GM10266 (cell line): ENCODE measurements at regions not wholly inside any gene's neighbourhood (a gene's known extent, or its start where the extent isn't known, plus 50 kb on each side); places are given as distances from the start of the nearest gene placed in this dataset.
"Not testable (repeated sequence)": the region's sequence is repeated elsewhere in the genome, so short reads cannot be mapped to it uniquely, and the experiment has no call there.

Experiments used
- DNase-seq: peaks from one replicate; pipeline ENCODE4 v3.0.0; 2012; ENCODE audit errors: extremely low spot score
- TF ChIP-seq, protein P1 (sequence below): IDR thresholded peaks from 2 replicates; pipeline ENCODE4 v1.5.1; 2012; ENCODE audit warnings: mild to moderate bottlenecking, low read depth; ENCODE audit not compliant: control insufficient read depth, insufficient read depth; ENCODE audit errors: missing control alignments

DNA sequence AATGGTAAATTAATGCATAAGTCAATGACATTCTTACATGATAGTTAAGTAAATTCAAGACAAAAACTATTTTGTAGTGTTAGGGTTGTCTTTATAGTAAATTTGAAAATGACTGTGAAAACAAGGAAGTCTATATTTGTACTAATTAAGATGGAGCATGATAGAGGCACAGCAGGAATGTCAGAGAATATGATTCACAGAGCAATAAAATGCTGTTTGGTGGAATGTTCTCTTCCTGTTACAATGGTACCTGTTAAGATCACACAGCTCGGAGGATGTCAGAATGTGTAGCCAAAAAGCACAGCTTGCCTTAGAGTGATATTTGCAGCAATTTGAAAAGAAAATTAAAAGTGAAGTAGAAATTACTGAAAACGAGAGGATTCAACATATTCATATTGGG, 2339.7 kb upstream of the RAG2 start:
- TF ChIP-seq, protein P1, sequence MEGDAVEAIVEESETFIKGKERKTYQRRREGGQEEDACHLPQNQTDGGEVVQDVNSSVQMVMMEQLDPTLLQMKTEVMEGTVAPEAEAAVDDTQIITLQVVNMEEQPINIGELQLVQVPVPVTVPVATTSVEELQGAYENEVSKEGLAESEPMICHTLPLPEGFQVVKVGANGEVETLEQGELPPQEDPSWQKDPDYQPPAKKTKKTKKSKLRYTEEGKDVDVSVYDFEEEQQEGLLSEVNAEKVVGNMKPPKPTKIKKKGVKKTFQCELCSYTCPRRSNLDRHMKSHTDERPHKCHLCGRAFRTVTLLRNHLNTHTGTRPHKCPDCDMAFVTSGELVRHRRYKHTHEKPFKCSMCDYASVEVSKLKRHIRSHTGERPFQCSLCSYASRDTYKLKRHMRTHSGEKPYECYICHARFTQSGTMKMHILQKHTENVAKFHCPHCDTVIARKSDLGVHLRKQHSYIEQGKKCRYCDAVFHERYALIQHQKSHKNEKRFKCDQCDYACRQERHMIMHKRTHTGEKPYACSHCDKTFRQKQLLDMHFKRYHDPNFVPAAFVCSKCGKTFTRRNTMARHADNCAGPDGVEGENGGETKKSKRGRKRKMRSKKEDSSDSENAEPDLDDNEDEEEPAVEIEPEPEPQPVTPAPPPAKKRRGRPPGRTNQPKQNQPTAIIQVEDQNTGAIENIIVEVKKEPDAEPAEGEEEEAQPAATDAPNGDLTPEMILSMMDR: no peak
- no peak for DNase-seq

DNA sequence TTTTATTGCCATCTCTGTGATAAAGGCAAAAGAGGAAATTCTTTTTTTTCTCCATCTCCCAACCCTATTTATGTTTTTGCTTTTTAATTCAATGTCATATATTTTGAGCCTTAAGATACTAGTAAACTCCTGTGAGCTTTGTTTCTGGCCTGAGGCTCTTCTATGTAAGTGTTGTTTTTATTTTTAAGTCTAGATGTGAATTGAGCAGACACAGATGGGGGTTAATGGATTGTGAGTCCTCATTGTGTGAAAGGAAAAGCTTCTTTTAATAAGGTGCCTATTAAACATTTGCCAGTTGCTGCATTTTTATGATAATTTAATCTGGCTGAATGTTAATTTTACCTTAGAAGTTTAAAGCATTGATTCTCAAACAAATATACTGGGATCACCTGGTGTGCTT, 2337.9 kb upstream of the RAG2 start:
- no peak for DNase-seq
- TF ChIP-seq, protein P1: no peak

DNA sequence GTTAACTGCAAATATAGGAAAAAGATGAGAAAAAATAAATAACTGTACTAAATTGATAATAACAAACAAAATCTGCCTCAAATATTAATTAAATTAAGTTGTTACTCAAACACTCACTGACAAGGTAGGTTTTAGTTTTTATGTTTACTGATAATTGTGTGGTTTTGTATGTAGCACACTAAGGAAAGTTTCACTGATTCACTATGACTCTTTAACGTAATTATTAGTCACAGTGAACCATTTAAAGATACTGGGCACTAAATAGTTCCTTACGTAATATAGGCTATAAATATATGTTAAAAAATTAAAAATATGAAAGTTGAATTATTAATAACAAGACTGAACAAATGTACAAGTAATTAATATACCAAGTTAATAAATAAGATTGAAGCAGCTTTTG, 2330.0 kb upstream of the RAG2 start:
- DNase-seq: no peak
- TF ChIP-seq, protein P1: no peak

DNA sequence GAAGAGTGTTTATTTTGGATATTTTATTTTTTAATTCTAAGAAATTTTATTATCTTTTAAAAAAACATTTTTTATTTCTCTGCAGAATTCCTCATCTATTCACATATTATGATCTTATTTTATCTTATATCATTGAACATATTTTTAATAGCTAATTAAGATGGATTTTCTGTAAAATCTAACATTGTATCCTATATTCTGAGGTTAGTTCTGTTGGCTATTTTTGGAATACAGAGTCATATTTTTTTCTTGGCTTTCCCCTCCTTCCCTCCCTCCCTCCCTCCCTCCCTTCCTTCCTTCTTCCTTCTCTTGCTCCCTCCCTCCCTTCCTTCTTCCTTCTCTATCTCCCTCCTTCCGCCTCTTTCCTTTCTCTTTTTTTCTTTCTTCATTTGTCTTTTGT, 2326.6 kb upstream of the RAG2 start:
- DNase-seq: no peak
- TF ChIP-seq, protein P1: no peak

DNA sequence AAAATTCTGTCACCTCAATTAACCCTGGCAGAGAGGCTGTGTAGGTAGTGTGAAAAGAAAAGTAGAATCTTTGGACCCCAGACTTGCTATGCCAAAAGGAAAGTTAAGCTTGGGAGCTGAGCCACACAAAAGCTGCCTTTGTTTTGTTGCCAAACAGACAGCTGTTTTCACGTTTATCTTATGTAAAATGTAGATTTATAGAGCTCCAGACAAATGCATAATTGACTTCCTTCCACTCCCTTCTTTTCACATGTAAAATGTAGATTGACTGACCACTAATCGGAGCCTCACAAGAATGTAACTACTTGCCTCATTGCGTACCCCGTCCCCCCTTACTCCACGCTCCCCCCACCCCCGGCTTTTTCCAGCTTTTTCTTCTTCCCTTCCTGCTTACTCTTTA, 2302.2 kb upstream of the RAG2 start:
- TF ChIP-seq, protein P1: no peak
- DNase-seq: no peak

DNA sequence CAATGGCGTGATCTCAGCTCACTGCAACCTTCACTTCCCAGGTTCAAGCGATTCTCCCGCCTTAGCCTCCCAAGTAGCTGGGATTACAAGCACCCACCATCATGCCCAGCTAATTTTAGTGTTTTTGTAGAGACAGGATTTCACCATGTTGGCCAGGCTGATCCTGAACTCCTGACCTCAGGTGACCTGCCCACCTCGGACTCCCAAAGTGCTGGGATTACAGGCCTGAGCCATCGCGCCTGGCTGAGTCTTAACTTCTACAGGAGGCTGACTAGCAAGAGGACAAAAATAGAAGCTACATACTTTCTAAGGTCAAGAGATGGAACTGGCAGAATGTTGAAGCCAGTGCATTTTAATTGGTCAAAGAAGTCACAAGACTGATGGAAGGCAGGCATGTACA, 2296.2 kb upstream of the RAG2 start:
- DNase-seq: not testable (repeated sequence)

DNA sequence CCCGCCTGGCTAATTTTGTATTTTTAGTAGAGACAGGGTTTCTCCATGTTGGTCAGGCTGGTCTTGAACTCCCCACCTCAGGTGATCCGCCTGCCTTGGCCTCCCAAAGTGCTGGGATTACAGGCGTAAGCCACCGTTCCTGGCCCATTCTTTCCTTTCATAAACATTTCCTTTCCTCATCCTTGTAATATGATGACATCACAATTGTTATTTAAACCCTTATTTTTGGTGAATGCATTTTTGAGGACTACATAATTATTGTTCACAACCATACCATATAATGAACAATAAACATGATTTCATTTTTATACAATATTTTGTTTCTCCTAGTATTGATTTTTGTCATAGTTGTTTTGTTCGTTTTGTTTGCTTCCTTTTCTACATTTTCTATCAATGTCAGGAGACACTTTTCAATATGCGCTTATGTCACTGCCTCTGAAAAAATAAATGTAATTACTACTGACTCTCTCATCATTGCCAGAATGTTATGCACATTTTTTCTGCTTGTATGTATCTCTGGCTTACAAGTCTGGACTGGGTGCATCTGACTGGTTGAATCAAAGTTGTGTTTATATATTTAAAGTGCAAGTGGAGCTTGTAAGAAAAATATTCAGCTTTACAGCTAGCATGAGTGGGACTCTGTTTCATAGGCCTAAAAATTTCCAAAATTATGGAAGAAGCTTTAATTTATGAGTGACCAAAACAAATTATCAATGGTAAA, 2286.3 kb upstream of the RAG2 start:
- TF ChIP-seq, protein P1: no peak
- DNase-seq: no peak

DNA sequence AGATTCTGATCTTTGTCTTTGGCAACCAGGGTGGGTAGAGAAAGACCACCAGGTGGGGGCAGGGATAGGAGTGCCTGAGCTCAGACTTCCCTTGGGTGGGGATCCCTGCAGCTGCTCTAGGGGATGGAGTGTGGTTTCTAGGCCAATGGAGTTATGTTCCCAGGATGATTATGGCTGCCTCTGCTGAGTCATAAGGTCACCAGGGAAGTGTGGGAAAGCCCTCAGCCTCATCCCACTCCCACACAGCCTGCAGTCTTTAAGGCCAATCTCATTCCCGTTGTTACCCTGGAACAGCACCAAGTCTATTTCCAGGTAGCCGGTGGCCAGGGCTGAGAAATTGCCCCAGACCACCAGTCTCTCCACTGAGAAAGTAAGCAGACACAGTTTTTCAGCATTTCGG, 2269.3 kb upstream of the RAG2 start:
- TF ChIP-seq, protein P1: no peak
- DNase-seq: no peak
